GM12878 (cell line): ENCODE measurements at regions not wholly inside any gene's neighbourhood (a gene's known extent, or its start where the extent isn't known, plus 50 kb on each side); places are given as distances from the start of the nearest gene placed in this dataset.

Experiments used
- ATAC-seq: fragments of 200-7000 bp; cut with Tn5 transposase; 3 replicates; pipeline ENCODE4 v1.9.1; 2020; ENCODE audit warnings: mild to moderate bottlenecking, moderate library complexity
- BruUV-seq: library from RNA; stranded (reverse); fragments of 400-500 nt; replicated peaks from 2 replicates; lab custom pipeline; 2021; lab: Mats Ljungman, UMichigan
- CTCF ChIA-PET: fragments of 300-600 bp; sonication (Branson Sonifier 250); formaldehyde crosslinking; extraction: SDS; loops from one replicate; lab custom pipeline; 2021; ENCODE audit warnings: inconsistent platforms; lab: Yijun Ruan, JAX
- POLR2A ChIA-PET: fragments of 350-600 bp; formaldehyde crosslinking; extraction: SDS; loops from one replicate; lab custom pipeline; 2021; ENCODE audit warnings: inconsistent platforms; lab: Charles Lee
- RAD21 ChIA-PET: fragments of 300-600 bp; sonication (Branson Sonifier 250); formaldehyde crosslinking; loops from one replicate; lab custom pipeline; 2023; ENCODE audit warnings: antibody characterized with exemption; ENCODE audit not compliant: unreplicated experiment; lab: Charles Lee
- SMC1A ChIA-PET: fragments of 300-600 bp; sonication (Branson Sonifier 250); formaldehyde crosslinking; loops from one replicate; lab custom pipeline; 2023; ENCODE audit not compliant: unreplicated experiment, uncharacterized antibody; lab: Charles Lee
- DNase-seq: peaks from one replicate; pipeline ENCODE4 v3.0.0-alpha.2; 2011; ENCODE audit warnings: low read depth, low spot score
- FAIRE-seq: peaks from 3 replicates; lab custom pipeline; 2011; peaks lifted over from hg19 to GRCh38; lab: Jason Lieb, UNC
- H2AFZ ChIP-seq: 2 replicates; pipeline ENCODE4 v1.6.0; 2011; ENCODE audit warnings: low read depth, low read length, control low read depth; ENCODE audit not compliant: control insufficient read depth
- H3K27ac ChIP-seq: 2 replicates; pipeline ENCODE4 v1.5.1; 2011; ENCODE audit warnings: control low read depth; ENCODE audit not compliant: control insufficient read depth, insufficient read depth
- H3K27me3 ChIP-seq, 2 experiments: replicated peaks in 1 of 2; 2 replicates each; pipeline versions ENCODE4 v1.6.0 to v1.6.1; 2011; ENCODE audit warnings: low read length in 1 of 2; ENCODE audit not compliant: control insufficient read depth in 2 of 2, insufficient read depth in 2 of 2
- H3K36me3 ChIP-seq, 2 experiments: 2 replicates each; pipeline ENCODE4 v1.5.1; 2011; ENCODE audit warnings: low read length in 1 of 2; ENCODE audit not compliant: control insufficient read depth in 2 of 2, insufficient read depth in 2 of 2
- H3K4me1 ChIP-seq: 2 replicates; pipeline ENCODE4 v1.6.1; 2011; ENCODE audit warnings: mild to moderate bottlenecking, low read length, moderate library complexity, mixed read lengths; ENCODE audit not compliant: control insufficient read depth, insufficient read depth
- H3K4me2 ChIP-seq: 2 replicates; pipeline ENCODE4 v1.6.0; 2011; ENCODE audit warnings: control low read depth; ENCODE audit not compliant: control insufficient read depth, insufficient read depth
- H3K4me3 ChIP-seq: fragments of 200-600 bp; sonication (generic); 2 replicates; pipeline ENCODE4 v1.5.1; 2016
- H3K79me2 ChIP-seq: 2 replicates; pipeline ENCODE4 v1.6.0; 2011; ENCODE audit warnings: low read length; ENCODE audit not compliant: control insufficient read depth, insufficient read depth
- H3K9ac ChIP-seq: 2 replicates; pipeline ENCODE4 v1.8.0; 2011; ENCODE audit warnings: low read length, control low read depth, mixed read lengths; ENCODE audit not compliant: control insufficient read depth, insufficient read depth
- H3K9me3 ChIP-seq: replicated peaks from 3 replicates; pipeline ENCODE4 v1.5.1; 2011; ENCODE audit warnings: mild to moderate bottlenecking, low read length; ENCODE audit not compliant: control insufficient read depth, insufficient read depth
- H4K20me1 ChIP-seq: 2 replicates; pipeline ENCODE4 v1.6.0; 2011; ENCODE audit not compliant: control insufficient read depth, insufficient read depth
- BRCA1 ChIP-seq: IDR thresholded peaks from 2 replicates; pipeline ENCODE4 v1.6.1; 2011; ENCODE audit warnings: low read depth, low read length, improper control_type of control experiment
- CREB1 ChIP-seq: IDR thresholded peaks from 2 replicates; pipeline ENCODE4 v1.6.1; 2012; ENCODE audit warnings: low read depth, mild to moderate bottlenecking, inconsistent platforms
- HDGF ChIP-seq: fragments of 450-650 bp; IDR thresholded peaks from 2 replicates; pipeline ENCODE4 v1.6.1; 2016; ENCODE audit warnings: antibody characterized with exemption
- MEF2B ChIP-seq: fragments of 450-650 bp; IDR thresholded peaks from 2 replicates; pipeline ENCODE4 v1.6.1; 2018; ENCODE audit warnings: mild to moderate bottlenecking, moderate library complexity; ENCODE audit not compliant: partially characterized antibody, poor library complexity, severe bottlenecking
- MYB ChIP-seq: fragments of 150-350 bp; IDR thresholded peaks from 2 replicates; pipeline ENCODE4 v1.6.1; 2014; ENCODE audit warnings: mild to moderate bottlenecking, low read depth, low read length, borderline replicate concordance
- NR2F1 ChIP-seq: fragments of 450-650 bp; conservative IDR thresholded peaks from 2 replicates; pipeline ENCODE4 v1.6.1; 2017; ENCODE audit warnings: mild to moderate bottlenecking
- ZBED1 ChIP-seq: IDR thresholded peaks from 2 replicates; pipeline ENCODE4 v1.6.1; 2016; ENCODE audit warnings: borderline replicate concordance
- WGBS: methylation state at CpG from one replicate; pipeline ENCODE4 v1.1.6; 2016; ENCODE audit warnings: low lambda C conversion rate; ENCODE audit not compliant: insufficient replicate concordance, insufficient coverage; ENCODE audit errors: missing lambda C conversion rate; 5-methylcytosine and 5-hydroxymethylcytosine counted together
- in situ Hi-C: fragments of 300-500 bp; cut with MboI; formaldehyde crosslinking; loops from 9 replicates; pipeline ENCODE4 v1.14.3; 2018; ENCODE audit warnings: mixed read lengths
- intact Hi-C: fragments of 100-400 bp; cut with micrococcal nuclease; formaldehyde crosslinking; loops from one replicate; pipeline ENCODE4 v1.14.2; 2022; ENCODE audit not compliant: unreplicated experiment
- TF ChIP-seq, protein P1 (sequence below): fragments of 450-650 bp; IDR thresholded peaks from 2 replicates; pipeline ENCODE4 v1.6.1; 2017; ENCODE audit warnings: mild to moderate bottlenecking, moderate library complexity

DNA sequence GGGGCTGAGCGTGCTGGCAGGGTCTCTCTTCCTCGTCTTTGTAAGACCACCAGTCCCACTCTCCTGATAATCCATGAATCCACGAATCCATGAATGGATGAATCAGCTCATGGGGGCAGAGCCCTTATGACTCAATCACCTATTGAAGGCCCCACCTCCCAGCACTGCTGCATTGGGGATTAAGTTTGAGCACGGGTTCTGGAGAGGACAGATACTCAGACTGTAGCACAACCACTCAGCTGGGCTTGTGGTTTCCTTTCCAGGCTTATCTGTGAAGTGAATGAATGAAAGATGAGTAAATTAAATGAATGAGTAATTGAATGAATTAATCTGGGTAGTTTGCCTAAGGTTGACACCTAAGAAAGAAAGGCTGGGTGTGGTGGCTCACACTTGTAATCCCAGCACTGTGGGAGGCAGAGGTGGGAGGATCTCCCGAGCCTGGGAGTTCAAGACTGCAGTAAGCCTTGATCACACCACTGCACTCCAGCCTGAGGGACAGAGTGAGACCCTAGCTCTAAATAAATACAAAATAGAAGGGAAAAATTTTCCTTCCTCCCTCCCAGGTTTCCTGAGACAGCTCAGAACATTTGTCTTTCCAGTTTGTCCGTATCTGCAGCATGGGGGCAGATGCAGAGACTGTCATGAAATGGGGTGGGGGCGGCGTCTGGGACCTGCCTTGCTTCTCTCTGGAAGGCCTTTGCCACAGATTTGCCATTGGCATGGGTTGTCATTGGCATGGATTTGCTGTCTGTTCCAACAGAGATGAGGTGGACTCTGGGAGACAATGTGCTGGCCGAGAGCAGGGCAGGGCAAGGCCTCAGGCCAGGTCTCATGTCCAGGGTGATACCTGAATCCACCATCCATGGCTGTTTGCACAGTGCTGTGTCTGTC, 187.7 kb upstream of the C1orf174 start:
- Histone ChIP-seq H4K20me1 (no peaks in the 10 kb centered on the region), H3K4me2 (no peak overlapping the region), H3K36me3 (no peaks in the 10 kb centered on the region), H2AFZ (no peak overlapping the region), H3K4me3 (no peak overlapping the region), H3K27me3 (no peaks in the 10 kb centered on the region), H3K27ac (no peak overlapping the region), H3K4me1 (no peaks in the 10 kb centered on the region), H3K79me2 (no peaks in the 10 kb centered on the region), H3K9ac (no peak overlapping the region), H3K9me3 (peaks cover 1% of the 10 kb centered on the region; the same call in 2 of the 3 replicates)
- TF ChIP-seq MEF2B = no peak
- TF ChIP-seq, protein P1, sequence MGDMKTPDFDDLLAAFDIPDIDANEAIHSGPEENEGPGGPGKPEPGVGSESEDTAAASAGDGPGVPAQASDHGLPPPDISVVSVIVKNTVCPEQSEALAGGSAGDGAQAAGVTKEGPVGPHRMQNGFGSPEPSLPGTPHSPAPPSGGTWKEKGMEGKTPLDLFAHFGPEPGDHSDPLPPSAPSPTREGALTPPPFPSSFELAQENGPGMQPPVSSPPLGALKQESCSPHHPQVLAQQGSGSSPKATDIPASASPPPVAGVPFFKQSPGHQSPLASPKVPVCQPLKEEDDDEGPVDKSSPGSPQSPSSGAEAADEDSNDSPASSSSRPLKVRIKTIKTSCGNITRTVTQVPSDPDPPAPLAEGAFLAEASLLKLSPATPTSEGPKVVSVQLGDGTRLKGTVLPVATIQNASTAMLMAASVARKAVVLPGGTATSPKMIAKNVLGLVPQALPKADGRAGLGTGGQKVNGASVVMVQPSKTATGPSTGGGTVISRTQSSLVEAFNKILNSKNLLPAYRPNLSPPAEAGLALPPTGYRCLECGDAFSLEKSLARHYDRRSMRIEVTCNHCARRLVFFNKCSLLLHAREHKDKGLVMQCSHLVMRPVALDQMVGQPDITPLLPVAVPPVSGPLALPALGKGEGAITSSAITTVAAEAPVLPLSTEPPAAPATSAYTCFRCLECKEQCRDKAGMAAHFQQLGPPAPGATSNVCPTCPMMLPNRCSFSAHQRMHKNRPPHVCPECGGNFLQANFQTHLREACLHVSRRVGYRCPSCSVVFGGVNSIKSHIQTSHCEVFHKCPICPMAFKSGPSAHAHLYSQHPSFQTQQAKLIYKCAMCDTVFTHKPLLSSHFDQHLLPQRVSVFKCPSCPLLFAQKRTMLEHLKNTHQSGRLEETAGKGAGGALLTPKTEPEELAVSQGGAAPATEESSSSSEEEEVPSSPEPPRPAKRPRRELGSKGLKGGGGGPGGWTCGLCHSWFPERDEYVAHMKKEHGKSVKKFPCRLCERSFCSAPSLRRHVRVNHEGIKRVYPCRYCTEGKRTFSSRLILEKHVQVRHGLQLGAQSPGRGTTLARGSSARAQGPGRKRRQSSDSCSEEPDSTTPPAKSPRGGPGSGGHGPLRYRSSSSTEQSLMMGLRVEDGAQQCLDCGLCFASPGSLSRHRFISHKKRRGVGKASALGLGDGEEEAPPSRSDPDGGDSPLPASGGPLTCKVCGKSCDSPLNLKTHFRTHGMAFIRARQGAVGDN = no peak
- TF ChIP-seq CREB1 = no peak
- TF ChIP-seq MYB = no peak
- no peak for TF ChIP-seq ZBED1
- TF ChIP-seq NR2F1 = no peak
- TF ChIP-seq HDGF = no peak
- no peak for TF ChIP-seq BRCA1
- DNase-seq (no peak), ATAC-seq (no peak), FAIRE-seq (no peak)
- BruUV-seq = no TSS peak
- in situ Hi-C loops = no loop called here
- RAD21 ChIA-PET = no interaction called here
- WGBS = 2% methylated on average over 9 of the region's 9 CpGs
- intact Hi-C loops = no loop called here
- SMC1A ChIA-PET = no interaction called here
- POLR2A ChIA-PET = no interaction called here
- CTCF ChIA-PET = no interaction called here
